GM12878 (cell line): ENCODE measurements at regions not wholly inside any gene's neighbourhood (a gene's known extent, or its start where the extent isn't known, plus 50 kb on each side); places are given as distances from the start of the nearest gene placed in this dataset.

Experiments
- BHLHE40 ChIP-seq, 2 experiments: fragments of 450-650 bp in 1 of 2; IDR thresholded peaks; 2 replicates each; pipeline ENCODE4 v1.6.1; 2011 to 2017; ENCODE audit warnings: low read depth in 2 of 2, borderline replicate concordance in 1 of 2, improper control_type of control experiment in 1 of 2, low read length in 1 of 2, mild to moderate bottlenecking in 1 of 2
- CBX5 ChIP-seq: sonication (generic); IDR thresholded peaks from 2 replicates; pipeline ENCODE4 v1.6.1; 2016; ENCODE audit warnings: low read depth, moderate library complexity, mild to moderate bottlenecking, inconsistent platforms
- CEBPB ChIP-seq, 2 experiments: fragments of 150-350 bp in 1 of 2; IDR thresholded peaks; 2 replicates each; pipeline ENCODE4 v1.6.1; 2012 to 2014; ENCODE audit warnings: low read depth in 2 of 2, low read length in 2 of 2, borderline replicate concordance in 1 of 2, inconsistent platforms in 1 of 2
- EGR1 ChIP-seq, 2 experiments: IDR thresholded peaks; 1 replicate in 1 of 2; 2 replicates in 1 of 2; pipeline ENCODE4 v1.6.1; 2011 to 2012; ENCODE audit warnings: low read depth in 2 of 2, low read length in 2 of 2, borderline replicate concordance in 1 of 2, mild to moderate bottlenecking in 1 of 2, moderate library complexity in 1 of 2
- ESRRA ChIP-seq: IDR thresholded peaks from 2 replicates; pipeline ENCODE4 v1.6.1; 2012; ENCODE audit warnings: mild to moderate bottlenecking, low read length, improper control_type of control experiment
- ETV6 ChIP-seq, 2 experiments: fragments of 450-650 bp in 1 of 2; IDR thresholded peaks in 1 of 2; conservative IDR thresholded peaks in 1 of 2; 2 replicates each; pipeline ENCODE4 v1.6.1; 2014; ENCODE audit warnings: antibody characterized with exemption in 1 of 2, borderline replicate concordance in 1 of 2, low read depth in 1 of 2, mild to moderate bottlenecking in 1 of 2, moderate library complexity in 1 of 2
- IKZF2 ChIP-seq, 2 experiments: fragments of 450-650 bp; IDR thresholded peaks; 2 replicates each; pipeline ENCODE4 v1.6.1; 2017; ENCODE audit warnings: mild to moderate bottlenecking in 2 of 2, moderate library complexity in 2 of 2
- LARP7 ChIP-seq: fragments of 450-650 bp; IDR thresholded peaks from 2 replicates; pipeline ENCODE4 v1.6.1; 2017; ENCODE audit warnings: mild to moderate bottlenecking
- MLLT1 ChIP-seq: fragments of 450-650 bp; IDR thresholded peaks from 2 replicates; pipeline ENCODE4 v1.6.1; 2016; ENCODE audit warnings: mild to moderate bottlenecking
- MTA2 ChIP-seq: fragments of 450-650 bp; IDR thresholded peaks from 2 replicates; pipeline ENCODE4 v1.6.1; 2016; ENCODE audit warnings: low read depth, mild to moderate bottlenecking, moderate library complexity
- NFYB ChIP-seq: IDR thresholded peaks from 2 replicates; pipeline ENCODE4 v1.6.1; 2011; ENCODE audit warnings: low read depth, mild to moderate bottlenecking, low read length, improper control_type of control experiment, moderate library complexity; ENCODE audit not compliant: insufficient read depth
- PML ChIP-seq: IDR thresholded peaks from 2 replicates; pipeline ENCODE4 v1.6.1; 2012; ENCODE audit warnings: low read length, inconsistent platforms
- POLR2AphosphoS2 ChIP-seq: IDR thresholded peaks from 2 replicates; pipeline ENCODE4 v1.6.1; 2011; ENCODE audit warnings: low read depth, mild to moderate bottlenecking, low read length, improper control_type of control experiment, moderate library complexity
- POU2F2 ChIP-seq: IDR thresholded peaks from 3 replicates; pipeline ENCODE4 v1.6.1; 2011; ENCODE audit warnings: low read depth, mild to moderate bottlenecking, low read length, borderline replicate concordance
- SMC3 ChIP-seq: IDR thresholded peaks from 2 replicates; pipeline ENCODE4 v1.6.1; 2011; ENCODE audit warnings: low read length, improper control_type of control experiment, borderline replicate concordance
- STAT3 ChIP-seq: IDR thresholded peaks from 2 replicates; pipeline ENCODE4 v1.6.1; 2011; ENCODE audit warnings: low read depth, low read length, improper control_type of control experiment
- SUZ12 ChIP-seq: fragments of 200-600 bp; sonication (generic); IDR thresholded peaks from one replicate; pipeline ENCODE4 v1.6.1; 2018; ENCODE audit warnings: antibody characterized with exemption, mild to moderate bottlenecking; ENCODE audit not compliant: unreplicated experiment
- TCF7 ChIP-seq: IDR thresholded peaks from 2 replicates; pipeline ENCODE4 v1.6.1; 2014; ENCODE audit warnings: antibody characterized with exemption, borderline replicate concordance
- YBX1 ChIP-seq: fragments of 450-650 bp; IDR thresholded peaks from 2 replicates; pipeline ENCODE4 v1.6.1; 2016; ENCODE audit warnings: antibody characterized with exemption
- ZBTB11 ChIP-seq: fragments of 450-650 bp; formaldehyde crosslinking; IDR thresholded peaks from 2 replicates; pipeline ENCODE4 v1.5.0; 2022; ENCODE audit warnings: mild to moderate bottlenecking, missing genetic modification characterization
- ZNF24 ChIP-seq: fragments of 450-650 bp; IDR thresholded peaks from 2 replicates; pipeline ENCODE4 v1.6.1; 2017; ENCODE audit warnings: antibody characterized with exemption, mild to moderate bottlenecking
- TF ChIP-seq, protein P1 (sequence below): fragments of 450-650 bp; IDR thresholded peaks from 2 replicates; pipeline ENCODE4 v1.6.1; 2018; ENCODE audit warnings: borderline replicate concordance, mild to moderate bottlenecking; ENCODE audit not compliant: partially characterized antibody

GRCh38 chr7:130966246-130967009, 232.4 kb upstream of the KLF14 start (continued):
- TF ChIP-seq, protein P1, sequence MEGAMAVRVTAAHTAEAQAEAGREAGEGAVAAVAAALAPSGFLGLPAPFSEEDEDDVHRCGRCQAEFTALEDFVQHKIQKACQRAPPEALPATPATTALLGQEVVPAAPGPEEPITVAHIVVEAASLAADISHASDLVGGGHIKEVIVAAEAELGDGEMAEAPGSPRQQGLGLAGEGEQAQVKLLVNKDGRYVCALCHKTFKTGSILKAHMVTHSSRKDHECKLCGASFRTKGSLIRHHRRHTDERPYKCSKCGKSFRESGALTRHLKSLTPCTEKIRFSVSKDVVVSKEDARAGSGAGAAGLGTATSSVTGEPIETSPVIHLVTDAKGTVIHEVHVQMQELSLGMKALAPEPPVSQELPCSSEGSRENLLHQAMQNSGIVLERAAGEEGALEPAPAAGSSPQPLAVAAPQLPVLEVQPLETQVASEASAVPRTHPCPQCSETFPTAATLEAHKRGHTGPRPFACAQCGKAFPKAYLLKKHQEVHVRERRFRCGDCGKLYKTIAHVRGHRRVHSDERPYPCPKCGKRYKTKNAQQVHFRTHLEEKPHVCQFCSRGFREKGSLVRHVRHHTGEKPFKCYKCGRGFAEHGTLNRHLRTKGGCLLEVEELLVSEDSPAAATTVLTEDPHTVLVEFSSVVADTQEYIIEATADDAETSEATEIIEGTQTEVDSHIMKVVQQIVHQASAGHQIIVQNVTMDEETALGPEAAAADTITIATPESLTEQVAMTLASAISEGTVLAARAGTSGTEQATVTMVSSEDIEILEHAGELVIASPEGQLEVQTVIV = no peak
- TF ChIP-seq SUZ12 (no peak), ZBTB11 (CRISPR knock-in tag) (no peak), BHLHE40 (IDR thresholded peaks at IDR 0.05; ENCODE audit: borderline replicate concordance in 1 of 2, low read depth in 2 of 2, low read length in 1 of 2) (peak; percentile 63 to 75), EGR1 (IDR thresholded peaks at IDR 0.05; ENCODE audit: borderline replicate concordance in 1 of 2, low read depth in 2 of 2, low read length in 2 of 2) (no peak), POU2F2 (peak; percentile 64; the same call in 2 of the 3 replicates), POLR2AphosphoS2 (no peak), NFYB (no peak), CBX5 (no peak), ETV6 (conservative IDR thresholded peaks at IDR 0.05 in 1 of 2, IDR thresholded peaks at IDR 0.05 in 1 of 2; ENCODE audit: borderline replicate concordance in 1 of 2, low read depth in 1 of 2) (no peak), SMC3 (no peak), LARP7 (no peak), MLLT1 (0 out of 2 replicates have a peak, but pooled peaks have one; percentile 27), ESRRA (no peak), PML (no peak), YBX1 (no peak), IKZF2 (IDR thresholded peaks at IDR 0.05) (peak; percentile 60 to 69), ZNF24 (no peak), TCF7 (no peak), STAT3 (no peak), CEBPB (IDR thresholded peaks at IDR 0.05; ENCODE audit: borderline replicate concordance in 1 of 2, low read depth in 2 of 2, low read length in 2 of 2) (no peak), MTA2 (0 out of 2 replicates have a peak, but pooled peaks have one; percentile 40)
